ENCODE measurements at regions not wholly inside any gene's neighbourhood (a gene's known extent, or its start where the extent isn't known, plus 50 kb on each side); places are given as distances from the start of the nearest gene placed in this dataset.

- TF ChIP-seq FOXM1 (IDR thresholded peaks at IDR 0.05; ENCODE audit: borderline replicate concordance) = no peak
- TF ChIP-seq SUZ12 (IDR thresholded peaks at IDR 0.05) = no peak
- TF ChIP-seq TARDBP (IDR thresholded peaks at IDR 0.05) = no peak
- no peak for TF ChIP-seq SP1 (IDR thresholded peaks at IDR 0.05)
- TF ChIP-seq FOXA1 (IDR thresholded peaks at IDR 0.05) = no peak
- TF ChIP-seq FOXK2 (IDR thresholded peaks at IDR 0.05) = no peak
- TF ChIP-seq LEF1 (IDR thresholded peaks at IDR 0.05; ENCODE audit: borderline replicate concordance) = no peak
Observed at GRCh38 chr15:24761704-24762302, 86.2 kb downstream of the NPAP1 start.
